ENCODE measurements at regions not wholly inside any gene's neighbourhood (a gene's known extent, or its start where the extent isn't known, plus 50 kb on each side); places are given as distances from the start of the nearest gene placed in this dataset.
A peak's percentile ranks its signal among the peaks of the same experiment; 100 is the strongest.

GRCh38 chr5:173670130-173670651 lies 53.7 kb upstream of the BOD1 start (continued):
- TF ChIP-seq ZNF592 (IDR thresholded peaks at IDR 0.05) = peak; percentile 56; the same call in 1 of the 2 replicates
- peak; percentile 46; the same call in 1 of the 2 replicates for TF ChIP-seq SOX6 (IDR thresholded peaks at IDR 0.05)
- TF ChIP-seq BCL6 (CRISPR knock-in tag; IDR thresholded peaks at IDR 0.05) = no peak
- TF ChIP-seq THAP7 (CRISPR knock-in tag; IDR thresholded peaks at IDR 0.05) = no peak
- TF ChIP-seq FIP1L1 (IDR thresholded peaks at IDR 0.05; ENCODE audit: low read depth, low read length, poor library complexity, severe bottlenecking) = no peak
- 0 out of 4 replicates have a peak, but pooled peaks of 1 of the 2 experiments have one; percentile 49 for TF ChIP-seq TEAD1 (CRISPR knock-in tag; IDR thresholded peaks at IDR 0.05)
- TF ChIP-seq CREB5 (CRISPR knock-in tag; IDR thresholded peaks at IDR 0.05) = peak; percentile 8; the same call in 1 of the 2 replicates
- 0 out of 2 replicates have a peak, but pooled peaks have one; percentile 33 for TF ChIP-seq MAFG (tag; conservative IDR thresholded peaks at IDR 0.05)
- TF ChIP-seq SMARCA4 (IDR thresholded peaks at IDR 0.05) = peak; percentile 70; the same call in 1 of the 2 replicates
- peak; percentile 71 to 91; a peak in 2 of 4 replicates for TF ChIP-seq TRIM24 (IDR thresholded peaks at IDR 0.05)
- no peak for TF ChIP-seq NR3C1 (CRISPR knock-in tag; IDR thresholded peaks at IDR 0.05)
- TF ChIP-seq GTF2B (IDR thresholded peaks at IDR 0.05; ENCODE audit: extremely low read depth, insufficient read length) = no peak
- no peak for TF ChIP-seq NR2C2 (CRISPR knock-in tag; IDR thresholded peaks at IDR 0.05)
- TF ChIP-seq NR2C2 (tag; IDR thresholded peaks at IDR 0.05) = peak; percentile 38
- TF ChIP-seq, protein P1, sequence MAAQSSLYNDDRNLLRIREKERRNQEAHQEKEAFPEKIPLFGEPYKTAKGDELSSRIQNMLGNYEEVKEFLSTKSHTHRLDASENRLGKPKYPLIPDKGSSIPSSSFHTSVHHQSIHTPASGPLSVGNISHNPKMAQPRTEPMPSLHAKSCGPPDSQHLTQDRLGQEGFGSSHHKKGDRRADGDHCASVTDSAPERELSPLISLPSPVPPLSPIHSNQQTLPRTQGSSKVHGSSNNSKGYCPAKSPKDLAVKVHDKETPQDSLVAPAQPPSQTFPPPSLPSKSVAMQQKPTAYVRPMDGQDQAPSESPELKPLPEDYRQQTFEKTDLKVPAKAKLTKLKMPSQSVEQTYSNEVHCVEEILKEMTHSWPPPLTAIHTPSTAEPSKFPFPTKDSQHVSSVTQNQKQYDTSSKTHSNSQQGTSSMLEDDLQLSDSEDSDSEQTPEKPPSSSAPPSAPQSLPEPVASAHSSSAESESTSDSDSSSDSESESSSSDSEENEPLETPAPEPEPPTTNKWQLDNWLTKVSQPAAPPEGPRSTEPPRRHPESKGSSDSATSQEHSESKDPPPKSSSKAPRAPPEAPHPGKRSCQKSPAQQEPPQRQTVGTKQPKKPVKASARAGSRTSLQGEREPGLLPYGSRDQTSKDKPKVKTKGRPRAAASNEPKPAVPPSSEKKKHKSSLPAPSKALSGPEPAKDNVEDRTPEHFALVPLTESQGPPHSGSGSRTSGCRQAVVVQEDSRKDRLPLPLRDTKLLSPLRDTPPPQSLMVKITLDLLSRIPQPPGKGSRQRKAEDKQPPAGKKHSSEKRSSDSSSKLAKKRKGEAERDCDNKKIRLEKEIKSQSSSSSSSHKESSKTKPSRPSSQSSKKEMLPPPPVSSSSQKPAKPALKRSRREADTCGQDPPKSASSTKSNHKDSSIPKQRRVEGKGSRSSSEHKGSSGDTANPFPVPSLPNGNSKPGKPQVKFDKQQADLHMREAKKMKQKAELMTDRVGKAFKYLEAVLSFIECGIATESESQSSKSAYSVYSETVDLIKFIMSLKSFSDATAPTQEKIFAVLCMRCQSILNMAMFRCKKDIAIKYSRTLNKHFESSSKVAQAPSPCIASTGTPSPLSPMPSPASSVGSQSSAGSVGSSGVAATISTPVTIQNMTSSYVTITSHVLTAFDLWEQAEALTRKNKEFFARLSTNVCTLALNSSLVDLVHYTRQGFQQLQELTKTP (IDR thresholded peaks at IDR 0.05; ENCODE audit: low read depth in 1 of 2, partially characterized antibody in 2 of 2) = peak in 1 of 2 experiments; percentile 27
- TF ChIP-seq NR4A1 (CRISPR knock-in tag; IDR thresholded peaks at IDR 0.05) = no peak
- no peak for TF ChIP-seq NR4A1 (tag; IDR thresholded peaks at IDR 0.05)

Measured in K562 (cell line).